HG03103 (cell line): ENCODE measurements at regions not wholly inside any gene's neighbourhood (a gene's known extent, or its start where the extent isn't known, plus 50 kb on each side); places are given as distances from the start of the nearest gene placed in this dataset.
"Not testable (repeated sequence)": the region's sequence is repeated elsewhere in the genome, so short reads cannot be mapped to it uniquely, and the experiment has no call there.

ENCODE experiments used
- ATAC-seq: cut with Tn5 transposase; IDR thresholded peaks from one replicate; pipeline ENCODE4 v1.9.1; 2021; ENCODE audit warnings: low read depth; ENCODE audit not compliant: unreplicated experiment

DNA sequence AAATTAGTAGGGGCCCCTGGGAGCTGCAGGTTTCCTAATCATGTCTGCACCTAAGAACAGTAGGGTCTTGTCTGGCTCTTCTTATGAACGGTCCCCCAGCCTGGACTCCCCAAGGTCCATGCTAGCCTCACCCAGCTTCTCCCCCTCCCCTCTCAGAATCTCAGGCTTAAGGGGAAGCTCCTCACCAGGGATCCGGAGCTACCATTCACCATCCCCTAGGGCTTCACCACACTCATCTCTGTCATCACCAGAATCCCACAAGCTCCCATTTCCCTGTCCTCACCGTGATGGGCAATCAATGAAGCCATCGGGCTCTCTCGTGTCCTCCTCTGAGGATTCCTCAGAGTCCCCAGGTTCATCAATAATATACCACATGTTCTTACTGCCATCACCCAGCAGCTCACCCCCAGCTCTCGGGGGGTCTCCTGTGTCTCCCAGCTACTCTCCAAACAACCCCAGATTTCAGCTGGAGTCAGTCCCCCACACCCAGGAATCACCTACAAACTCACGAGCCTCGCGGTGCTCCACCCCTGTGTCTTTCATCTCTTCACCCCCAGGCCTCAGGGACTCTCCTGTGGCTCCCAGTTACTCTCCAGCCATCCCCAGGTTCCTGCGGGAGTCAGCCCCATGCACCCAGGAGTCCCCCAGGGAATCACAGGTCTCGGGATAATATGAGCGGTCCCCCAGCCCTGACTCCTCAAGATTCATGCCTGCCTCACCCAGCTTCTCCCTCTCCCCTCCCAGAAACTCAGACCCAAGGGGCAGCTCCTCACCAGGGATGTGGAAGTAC lies 335.6 kb downstream of the CWH43 start:
- not testable (repeated sequence) for ATAC-seq

DNA sequence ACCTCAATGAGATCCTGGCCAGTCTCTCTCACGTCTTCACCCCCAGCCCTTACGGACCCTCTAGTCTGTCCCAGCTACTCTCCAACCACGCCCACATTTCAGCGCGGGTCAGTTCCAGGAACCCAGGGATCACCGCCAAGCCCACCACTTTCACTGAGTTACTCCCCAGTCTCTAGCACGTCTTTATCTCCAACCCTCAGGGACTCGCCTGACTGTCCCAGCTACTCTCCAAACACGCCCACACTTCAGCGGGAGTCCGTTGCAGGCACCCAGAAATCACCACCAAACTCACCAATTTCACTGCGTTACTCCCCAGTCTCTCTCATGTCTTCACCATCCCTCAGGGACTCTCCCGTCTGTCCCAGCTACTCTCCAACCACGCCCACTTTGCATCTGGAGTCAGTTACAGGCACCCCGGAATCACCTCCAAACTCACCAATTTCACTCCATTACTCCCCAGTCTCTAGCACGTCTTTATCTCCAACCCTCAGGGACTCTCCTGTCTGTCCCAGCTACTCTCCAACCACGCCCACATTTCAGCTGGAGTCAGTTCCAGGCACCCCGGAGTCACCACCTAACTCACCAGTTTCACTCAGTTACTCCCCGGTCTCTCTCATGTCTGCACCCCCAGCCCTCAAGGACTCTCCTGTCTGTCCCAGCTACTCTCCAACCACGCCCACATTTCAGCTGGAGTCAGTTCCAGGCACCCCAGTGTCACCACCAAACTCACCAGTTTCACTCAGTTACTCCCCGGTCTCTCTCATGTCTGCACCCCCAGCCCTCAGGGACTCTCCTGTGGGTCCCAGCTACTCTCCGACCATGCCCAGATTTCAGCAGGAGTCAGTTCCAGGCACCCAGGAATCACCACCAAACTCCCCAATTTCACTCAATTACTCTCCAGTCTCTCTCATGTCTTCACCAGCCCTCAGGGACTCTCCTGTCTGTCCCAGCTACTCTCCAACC lies 336.8 kb downstream of the CWH43 start:
- ATAC-seq: not testable (repeated sequence)

DNA sequence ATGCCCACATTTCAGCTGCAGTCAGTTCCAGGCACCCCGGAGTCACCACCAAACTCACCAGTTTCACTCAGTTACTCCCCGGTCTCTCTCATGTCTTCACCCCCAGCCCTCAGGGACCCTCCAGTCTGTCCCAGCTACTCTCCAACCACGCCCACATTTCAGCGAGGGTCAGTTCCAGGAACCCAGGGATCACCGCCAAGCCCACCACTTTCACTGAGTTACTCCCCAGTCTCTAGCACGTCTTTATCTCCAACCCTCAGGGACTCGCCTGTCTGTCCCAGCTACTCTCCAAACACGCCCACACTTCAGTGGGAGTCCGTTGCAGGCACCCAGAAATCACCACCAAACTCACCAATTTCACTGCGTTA lies 337.5 kb downstream of the CWH43 start:
- not testable (repeated sequence) for ATAC-seq
